ENCODE measurements at regions not wholly inside any gene's neighbourhood (a gene's known extent, or its start where the extent isn't known, plus 50 kb on each side); places are given as distances from the start of the nearest gene placed in this dataset.

GRCh38 chr12:22396735-22397134 lies 62.2 kb upstream of the ST8SIA1 start:
- ChIA-PET CTCF (no interaction called here), POLR2A (interaction anchor here (0.6 kb wide), 1 partner anchor 212 kb away, joined by 5 read pairs; no protein-coding TSS in a partner anchor)
- no peak for DNase-seq
- Histone ChIP-seq H3K9me3 (ENCODE audit: control extremely low read depth in 1 of 5, control insufficient read depth in 4 of 5, insufficient read depth in 2 of 5, low read depth in 1 of 5, low read length in 4 of 5) (peaks cover 0 to 11% (median 3%) of the 10 kb centered on the region in 5 experiments), H3K4me1 (ENCODE audit: control extremely low read depth in 1 of 4, control insufficient read depth in 4 of 4, insufficient read depth in 4 of 4, low read length in 3 of 4) (peaks cover 8 to 31% (median 22%) of the 10 kb centered on the region in 4 experiments), H3K27ac (ENCODE audit: insufficient read depth in 1 of 2, low read depth in 1 of 2, low read length in 2 of 2, poor library complexity in 1 of 2, severe bottlenecking in 2 of 2) (no peak overlapping the region), H3K36me3 (ENCODE audit: control insufficient read depth in 4 of 4, insufficient read depth in 4 of 4, low read length in 3 of 4) (no peaks in the 10 kb centered on the region), H3K27me3 (replicated peaks in 2 of 5; ENCODE audit: control insufficient read depth in 4 of 5, insufficient read depth in 5 of 5, low read length in 4 of 5) (no peaks in the 10 kb centered on the region), H3K4me3 (ENCODE audit: control insufficient read depth in 1 of 7, extremely low read depth in 1 of 7, insufficient read depth in 4 of 7, low read depth in 2 of 7, low read length in 6 of 7) (peak overlapping the region in 2 of 7 experiments; percentile 27 to 45)

- no peaks in the 10 kb centered on the region for H3K27me3 ChIP-seq (replicated peaks in 2 of 5; ENCODE audit: control insufficient read depth in 4 of 5, insufficient read depth in 5 of 5, low read length in 4 of 5)
- no peaks in the 10 kb centered on the region for H3K36me3 ChIP-seq (ENCODE audit: control insufficient read depth in 4 of 4, insufficient read depth in 4 of 4, low read length in 3 of 4)
- H3K4me1 ChIP-seq (ENCODE audit: control extremely low read depth in 1 of 4, control insufficient read depth in 4 of 4, insufficient read depth in 4 of 4, low read length in 3 of 4) = peaks cover 8 to 31% (median 22%) of the 10 kb centered on the region in 4 experiments
- ChIA-PET POLR2A (interaction anchor here (0.6 kb wide), 1 partner anchor 211 kb away, joined by 5 read pairs; no protein-coding TSS in a partner anchor), CTCF (no interaction called here)
- H3K9me3 ChIP-seq (ENCODE audit: control extremely low read depth in 1 of 5, control insufficient read depth in 4 of 5, insufficient read depth in 2 of 5, low read depth in 1 of 5, low read length in 4 of 5) = peaks cover 0 to 11% (median 3%) of the 10 kb centered on the region in 5 experiments
- DNase-seq = peak; percentile 24 to 86 (median 76)
- WGBS (ENCODE audit: insufficient coverage) = no CpG with 5 or more reads among the region's 1 CpG
- H3K27ac ChIP-seq (ENCODE audit: insufficient read depth in 1 of 2, low read depth in 1 of 2, low read length in 2 of 2, poor library complexity in 1 of 2, severe bottlenecking in 2 of 2) = no peak overlapping the region
- H3K4me3 ChIP-seq (ENCODE audit: control insufficient read depth in 1 of 7, extremely low read depth in 1 of 7, insufficient read depth in 4 of 7, low read depth in 2 of 7, low read length in 6 of 7) = no peak overlapping the region
These were observed 61.7 kb upstream of the ST8SIA1 start for GRCh38 chr12:22396253-22396652.

GRCh38 chr12:22395666-22396065 lies 61.2 kb upstream of the ST8SIA1 start:
- H3K4me1 ChIP-seq (ENCODE audit: control extremely low read depth in 1 of 4, control insufficient read depth in 4 of 4, insufficient read depth in 4 of 4, low read length in 3 of 4) = peaks cover 8 to 31% (median 22%) of the 10 kb centered on the region in 4 experiments
- peaks cover 0 to 9% (median 3%) of the 10 kb centered on the region in 5 experiments for H3K9me3 ChIP-seq (ENCODE audit: control extremely low read depth in 1 of 5, control insufficient read depth in 4 of 5, insufficient read depth in 2 of 5, low read depth in 1 of 5, low read length in 4 of 5)
- CTCF ChIA-PET = interaction anchor here (0.7 kb wide), 1 partner anchor 133 kb away, joined by 3 read pairs; no protein-coding TSS in a partner anchor
- no peak overlapping the region for H3K27ac ChIP-seq (ENCODE audit: insufficient read depth in 1 of 2, low read depth in 1 of 2, low read length in 2 of 2, poor library complexity in 1 of 2, severe bottlenecking in 2 of 2)
- no peaks in the 10 kb centered on the region for H3K36me3 ChIP-seq (ENCODE audit: control insufficient read depth in 4 of 4, insufficient read depth in 4 of 4, low read length in 3 of 4)
- no peak for DNase-seq
- no peak overlapping the region for H3K4me3 ChIP-seq (ENCODE audit: control insufficient read depth in 1 of 7, extremely low read depth in 1 of 7, insufficient read depth in 4 of 7, low read depth in 2 of 7, low read length in 6 of 7)
- H3K27me3 ChIP-seq (replicated peaks in 2 of 5; ENCODE audit: control insufficient read depth in 4 of 5, insufficient read depth in 5 of 5, low read length in 4 of 5) = no peaks in the 10 kb centered on the region
- POLR2A ChIA-PET = no interaction called here
